ENCODE measurements at regions not wholly inside any gene's neighbourhood (a gene's known extent, or its start where the extent isn't known, plus 50 kb on each side); places are given as distances from the start of the nearest gene placed in this dataset.

- H3K4me3 ChIP-seq (ENCODE audit: low read depth, low read length) = no peak overlapping the region
- TF ChIP-seq, protein P1, sequence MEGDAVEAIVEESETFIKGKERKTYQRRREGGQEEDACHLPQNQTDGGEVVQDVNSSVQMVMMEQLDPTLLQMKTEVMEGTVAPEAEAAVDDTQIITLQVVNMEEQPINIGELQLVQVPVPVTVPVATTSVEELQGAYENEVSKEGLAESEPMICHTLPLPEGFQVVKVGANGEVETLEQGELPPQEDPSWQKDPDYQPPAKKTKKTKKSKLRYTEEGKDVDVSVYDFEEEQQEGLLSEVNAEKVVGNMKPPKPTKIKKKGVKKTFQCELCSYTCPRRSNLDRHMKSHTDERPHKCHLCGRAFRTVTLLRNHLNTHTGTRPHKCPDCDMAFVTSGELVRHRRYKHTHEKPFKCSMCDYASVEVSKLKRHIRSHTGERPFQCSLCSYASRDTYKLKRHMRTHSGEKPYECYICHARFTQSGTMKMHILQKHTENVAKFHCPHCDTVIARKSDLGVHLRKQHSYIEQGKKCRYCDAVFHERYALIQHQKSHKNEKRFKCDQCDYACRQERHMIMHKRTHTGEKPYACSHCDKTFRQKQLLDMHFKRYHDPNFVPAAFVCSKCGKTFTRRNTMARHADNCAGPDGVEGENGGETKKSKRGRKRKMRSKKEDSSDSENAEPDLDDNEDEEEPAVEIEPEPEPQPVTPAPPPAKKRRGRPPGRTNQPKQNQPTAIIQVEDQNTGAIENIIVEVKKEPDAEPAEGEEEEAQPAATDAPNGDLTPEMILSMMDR (IDR thresholded peaks at IDR 0.05; ENCODE audit: low read depth, low read length, missing control alignments) = no peak
- DNase-seq (ENCODE audit: low read depth) = no peak
Measured at GRCh38 chr1:10962483-10962882, 50.0 kb upstream of the TARDBP start.
